Brain microvascular endothelial cell (primary cell): ENCODE measurements at regions not wholly inside any gene's neighbourhood (a gene's known extent, or its start where the extent isn't known, plus 50 kb on each side); places are given as distances from the start of the nearest gene placed in this dataset.
A peak's percentile ranks its signal among the peaks of the same experiment; 100 is the strongest.

Experiments
- DNase-seq: peaks from one replicate; pipeline ENCODE4 v3.0.0-alpha.2; 2020
- H3K27ac ChIP-seq: fragments of 250-450 bp; sonication (Bioruptor Pico); 2 replicates; pipeline ENCODE4 v1.5.1; 2020; ENCODE audit warnings: mild to moderate bottlenecking, moderate library complexity
- H3K27me3 ChIP-seq: fragments of 250-450 bp; sonication (Bioruptor Pico); replicated peaks from 2 replicates; pipeline ENCODE4 v1.5.1; 2020; ENCODE audit warnings: mild to moderate bottlenecking
- H3K36me3 ChIP-seq: fragments of 250-450 bp; sonication (Bioruptor Pico); replicated peaks from 2 replicates; pipeline ENCODE4 v1.5.1; 2020; ENCODE audit warnings: mild to moderate bottlenecking
- H3K4me3 ChIP-seq: 2 replicates; pipeline ENCODE4 v1.5.1; 2011; ENCODE audit warnings: low read depth, mild to moderate bottlenecking, control low read depth, low read length, moderate library complexity
- CTCF ChIP-seq: IDR thresholded peaks from 2 replicates; pipeline ENCODE4 v1.5.1; 2011; ENCODE audit warnings: low read depth, mild to moderate bottlenecking, moderate library complexity, low read length, control low read depth, inconsistent platforms; ENCODE audit errors: missing control alignments
- in situ Hi-C: cut with HindIII; loops from 2 replicates; pipeline ENCODE4 v1.10.0; 2017; ENCODE audit warnings: low sequenced_read_pairs, low pct_ligation_motif_present

- Histone ChIP-seq H3K27ac (no peak overlapping the region), H3K4me3 (no peak overlapping the region), H3K36me3 (no peaks in the 10 kb centered on the region), H3K27me3 (no peaks in the 10 kb centered on the region)
- no peak for TF ChIP-seq CTCF
- no peak for DNase-seq
- in situ Hi-C loops, result no loop called here
These were observed 71.1 kb upstream of the VCX start for GRCh38 chrX:7771788-7772438.

- TF ChIP-seq CTCF, result no peak
- Histone ChIP-seq H3K36me3 (no peaks in the 10 kb centered on the region), H3K27me3 (no peaks in the 10 kb centered on the region), H3K4me3 (no peak overlapping the region), H3K27ac (no peak overlapping the region)
- in situ Hi-C loops, result no loop called here
- no peak for DNase-seq
These were observed 83.1 kb upstream of the VCX start for GRCh38 chrX:7759830-7760229.

GRCh38 chrX:7746856-7747255 is 96.1 kb upstream of the VCX start:
- DNase-seq, result peak; percentile 49
- TF ChIP-seq CTCF, result no peak
- H3K27ac ChIP-seq, result no peak overlapping the region
- H3K36me3 ChIP-seq, result no peaks in the 10 kb centered on the region
- in situ Hi-C loops, result no loop called here
- no peaks in the 10 kb centered on the region for H3K27me3 ChIP-seq
- no peak overlapping the region for H3K4me3 ChIP-seq

- no peaks in the 10 kb centered on the region for H3K27me3 ChIP-seq
- no peak for DNase-seq
- no peak overlapping the region for H3K27ac ChIP-seq
- no peaks in the 10 kb centered on the region for H3K36me3 ChIP-seq
- no peak overlapping the region for H3K4me3 ChIP-seq
- in situ Hi-C loops, result no loop called here
- no peak for TF ChIP-seq CTCF
These were observed 112.9 kb upstream of the VCX start for GRCh38 chrX:7730071-7730470.

- Histone ChIP-seq H3K27me3 (no peaks in the 10 kb centered on the region), H3K36me3 (no peaks in the 10 kb centered on the region), H3K27ac (no peak overlapping the region), H3K4me3 (no peak overlapping the region)
- TF ChIP-seq CTCF, result no peak
- in situ Hi-C loops, result no loop called here
- DNase-seq, result no peak
These were observed 122.5 kb upstream of the VCX start for GRCh38 chrX:7720519-7720918.

GRCh38 chrX:7714351-7714750 is 128.6 kb upstream of the VCX start:
- DNase-seq, result no peak
- Histone ChIP-seq H3K4me3 (no peak overlapping the region), H3K27me3 (no peaks in the 10 kb centered on the region), H3K36me3 (no peaks in the 10 kb centered on the region), H3K27ac (no peak overlapping the region)
- no peak for TF ChIP-seq CTCF
- in situ Hi-C loops, result no loop called here
